ENCODE measurements at regions not wholly inside any gene's neighbourhood (a gene's known extent, or its start where the extent isn't known, plus 50 kb on each side); places are given as distances from the start of the nearest gene placed in this dataset.

DNA sequence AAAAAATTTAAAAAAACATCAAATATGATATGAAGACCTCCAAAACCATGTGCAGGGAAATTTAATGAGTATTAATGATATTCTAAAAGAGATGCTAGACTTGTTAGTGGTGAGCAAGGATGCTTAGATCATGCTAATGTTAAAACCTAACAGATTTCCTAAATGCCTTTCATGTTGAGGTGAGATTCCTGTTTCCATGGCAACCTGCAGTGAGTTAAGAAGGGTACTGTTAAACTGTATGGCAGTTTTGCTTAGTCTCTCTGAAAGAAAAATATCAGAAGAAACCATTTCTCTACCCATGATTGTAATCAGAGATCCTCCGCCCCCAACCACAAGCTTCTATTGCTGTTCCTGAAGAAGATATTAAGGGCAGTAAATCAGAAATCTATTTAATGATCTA is 321.6 kb upstream of the LRRC7 start:
- TF ChIP-seq, protein P1, sequence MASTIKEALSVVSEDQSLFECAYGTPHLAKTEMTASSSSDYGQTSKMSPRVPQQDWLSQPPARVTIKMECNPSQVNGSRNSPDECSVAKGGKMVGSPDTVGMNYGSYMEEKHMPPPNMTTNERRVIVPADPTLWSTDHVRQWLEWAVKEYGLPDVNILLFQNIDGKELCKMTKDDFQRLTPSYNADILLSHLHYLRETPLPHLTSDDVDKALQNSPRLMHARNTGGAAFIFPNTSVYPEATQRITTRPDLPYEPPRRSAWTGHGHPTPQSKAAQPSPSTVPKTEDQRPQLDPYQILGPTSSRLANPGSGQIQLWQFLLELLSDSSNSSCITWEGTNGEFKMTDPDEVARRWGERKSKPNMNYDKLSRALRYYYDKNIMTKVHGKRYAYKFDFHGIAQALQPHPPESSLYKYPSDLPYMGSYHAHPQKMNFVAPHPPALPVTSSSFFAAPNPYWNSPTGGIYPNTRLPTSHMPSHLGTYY (CRISPR knock-in tag; IDR thresholded peaks at IDR 0.05) = no peak
- Mint-ChIP-seq H3K4me3 (no peak overlapping the region), H3K27me3 (ENCODE audit: low read depth) (peaks cover 60% of the 10 kb centered on the region), H3K9me3 (no peaks in the 10 kb centered on the region), H3K36me3 (no peaks in the 10 kb centered on the region), H3K4me1 (peaks cover 17% of the 10 kb centered on the region), H3K27ac (no peak overlapping the region)
- ATAC-seq = no peak
- POLR2A ChIA-PET = no interaction called here
- no peak for DNase-seq (ENCODE audit: low spot score)
- CTCF ChIA-PET = interaction anchor here (0.6 kb wide), 1 partner anchor 187 kb away, joined by 4 read pairs; no protein-coding TSS in a partner anchor

DNA sequence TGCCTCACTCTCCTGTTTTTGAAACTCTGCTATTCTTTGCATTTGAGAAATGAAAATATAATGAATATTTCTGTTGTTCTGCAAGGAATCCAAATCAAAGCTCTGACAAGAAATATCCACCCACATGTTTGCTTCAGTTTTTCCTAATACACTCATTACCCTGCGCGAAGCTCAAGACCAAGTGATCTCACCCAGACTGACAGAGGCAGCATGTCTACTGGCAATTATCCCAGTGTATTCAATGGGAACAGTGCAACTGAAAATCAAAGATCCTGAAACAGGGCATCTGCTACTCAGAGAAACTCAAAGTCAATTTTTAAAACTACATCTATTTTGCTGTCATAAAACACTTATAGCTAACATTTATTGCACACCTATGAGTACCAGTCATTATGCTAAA is 321.0 kb upstream of the LRRC7 start:
- POLR2A ChIA-PET = no interaction called here
- no peak for ATAC-seq
- Mint-ChIP-seq H3K4me3 (no peak overlapping the region), H3K4me1 (peaks cover 17% of the 10 kb centered on the region), H3K36me3 (no peaks in the 10 kb centered on the region), H3K27ac (no peak overlapping the region), H3K9me3 (no peaks in the 10 kb centered on the region), H3K27me3 (ENCODE audit: low read depth) (peaks cover 56% of the 10 kb centered on the region)
- CTCF ChIA-PET = interaction anchor here (0.6 kb wide), 1 partner anchor 188 kb away, joined by 4 read pairs; no protein-coding TSS in a partner anchor
- no peak for DNase-seq (ENCODE audit: low spot score)
- TF ChIP-seq ZNF396 (CRISPR knock-in tag; IDR thresholded peaks at IDR 0.05; ENCODE audit: borderline replicate concordance) (no peak), TP53 (CRISPR knock-in tag; IDR thresholded peaks at IDR 0.05) (no peak), NR1H2 (CRISPR knock-in tag; IDR thresholded peaks at IDR 0.05) (no peak), ZNF121 (CRISPR knock-in tag; IDR thresholded peaks at IDR 0.05) (no peak), ZNF423 (CRISPR knock-in tag; IDR thresholded peaks at IDR 0.05) (no peak), CBFB (CRISPR knock-in tag; IDR thresholded peaks at IDR 0.05; ENCODE audit: low read depth) (no peak), FOXJ3 (CRISPR knock-in tag; IDR thresholded peaks at IDR 0.05; ENCODE audit: borderline replicate concordance) (no peak), CREM (CRISPR knock-in tag; IDR thresholded peaks at IDR 0.05) (no peak), ZNF219 (CRISPR knock-in tag; IDR thresholded peaks at IDR 0.05; ENCODE audit: borderline replicate concordance) (no peak)
- TF ChIP-seq, protein P2, sequence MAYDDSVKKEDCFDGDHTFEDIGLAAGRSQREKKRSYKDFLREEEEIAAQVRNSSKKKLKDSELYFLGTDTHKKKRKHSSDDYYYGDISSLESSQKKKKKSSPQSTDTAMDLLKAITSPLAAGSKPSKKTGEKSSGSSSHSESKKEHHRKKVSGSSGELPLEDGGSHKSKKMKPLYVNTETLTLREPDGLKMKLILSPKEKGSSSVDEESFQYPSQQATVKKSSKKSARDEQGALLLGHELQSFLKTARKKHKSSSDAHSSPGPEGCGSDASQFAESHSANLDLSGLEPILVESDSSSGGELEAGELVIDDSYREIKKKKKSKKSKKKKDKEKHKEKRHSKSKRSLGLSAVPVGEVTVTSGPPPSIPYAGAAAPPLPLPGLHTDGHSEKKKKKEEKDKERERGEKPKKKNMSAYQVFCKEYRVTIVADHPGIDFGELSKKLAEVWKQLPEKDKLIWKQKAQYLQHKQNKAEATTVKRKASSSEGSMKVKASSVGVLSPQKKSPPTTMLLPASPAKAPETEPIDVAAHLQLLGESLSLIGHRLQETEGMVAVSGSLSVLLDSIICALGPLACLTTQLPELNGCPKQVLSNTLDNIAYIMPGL (CRISPR knock-in tag; IDR thresholded peaks at IDR 0.05) = no peak
- TF ChIP-seq, protein P3, sequence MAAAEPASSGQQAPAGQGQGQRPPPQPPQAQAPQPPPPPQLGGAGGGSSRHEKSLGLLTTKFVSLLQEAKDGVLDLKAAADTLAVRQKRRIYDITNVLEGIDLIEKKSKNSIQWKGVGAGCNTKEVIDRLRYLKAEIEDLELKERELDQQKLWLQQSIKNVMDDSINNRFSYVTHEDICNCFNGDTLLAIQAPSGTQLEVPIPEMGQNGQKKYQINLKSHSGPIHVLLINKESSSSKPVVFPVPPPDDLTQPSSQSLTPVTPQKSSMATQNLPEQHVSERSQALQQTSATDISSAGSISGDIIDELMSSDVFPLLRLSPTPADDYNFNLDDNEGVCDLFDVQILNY (CRISPR knock-in tag; IDR thresholded peaks at IDR 0.05) = no peak
- TF ChIP-seq, protein P4, sequence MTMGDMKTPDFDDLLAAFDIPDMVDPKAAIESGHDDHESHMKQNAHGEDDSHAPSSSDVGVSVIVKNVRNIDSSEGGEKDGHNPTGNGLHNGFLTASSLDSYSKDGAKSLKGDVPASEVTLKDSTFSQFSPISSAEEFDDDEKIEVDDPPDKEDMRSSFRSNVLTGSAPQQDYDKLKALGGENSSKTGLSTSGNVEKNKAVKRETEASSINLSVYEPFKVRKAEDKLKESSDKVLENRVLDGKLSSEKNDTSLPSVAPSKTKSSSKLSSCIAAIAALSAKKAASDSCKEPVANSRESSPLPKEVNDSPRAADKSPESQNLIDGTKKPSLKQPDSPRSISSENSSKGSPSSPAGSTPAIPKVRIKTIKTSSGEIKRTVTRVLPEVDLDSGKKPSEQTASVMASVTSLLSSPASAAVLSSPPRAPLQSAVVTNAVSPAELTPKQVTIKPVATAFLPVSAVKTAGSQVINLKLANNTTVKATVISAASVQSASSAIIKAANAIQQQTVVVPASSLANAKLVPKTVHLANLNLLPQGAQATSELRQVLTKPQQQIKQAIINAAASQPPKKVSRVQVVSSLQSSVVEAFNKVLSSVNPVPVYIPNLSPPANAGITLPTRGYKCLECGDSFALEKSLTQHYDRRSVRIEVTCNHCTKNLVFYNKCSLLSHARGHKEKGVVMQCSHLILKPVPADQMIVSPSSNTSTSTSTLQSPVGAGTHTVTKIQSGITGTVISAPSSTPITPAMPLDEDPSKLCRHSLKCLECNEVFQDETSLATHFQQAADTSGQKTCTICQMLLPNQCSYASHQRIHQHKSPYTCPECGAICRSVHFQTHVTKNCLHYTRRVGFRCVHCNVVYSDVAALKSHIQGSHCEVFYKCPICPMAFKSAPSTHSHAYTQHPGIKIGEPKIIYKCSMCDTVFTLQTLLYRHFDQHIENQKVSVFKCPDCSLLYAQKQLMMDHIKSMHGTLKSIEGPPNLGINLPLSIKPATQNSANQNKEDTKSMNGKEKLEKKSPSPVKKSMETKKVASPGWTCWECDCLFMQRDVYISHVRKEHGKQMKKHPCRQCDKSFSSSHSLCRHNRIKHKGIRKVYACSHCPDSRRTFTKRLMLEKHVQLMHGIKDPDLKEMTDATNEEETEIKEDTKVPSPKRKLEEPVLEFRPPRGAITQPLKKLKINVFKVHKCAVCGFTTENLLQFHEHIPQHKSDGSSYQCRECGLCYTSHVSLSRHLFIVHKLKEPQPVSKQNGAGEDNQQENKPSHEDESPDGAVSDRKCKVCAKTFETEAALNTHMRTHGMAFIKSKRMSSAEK (CRISPR knock-in tag; IDR thresholded peaks at IDR 0.05; ENCODE audit: borderline replicate concordance) = no peak
- TF ChIP-seq, protein P5, sequence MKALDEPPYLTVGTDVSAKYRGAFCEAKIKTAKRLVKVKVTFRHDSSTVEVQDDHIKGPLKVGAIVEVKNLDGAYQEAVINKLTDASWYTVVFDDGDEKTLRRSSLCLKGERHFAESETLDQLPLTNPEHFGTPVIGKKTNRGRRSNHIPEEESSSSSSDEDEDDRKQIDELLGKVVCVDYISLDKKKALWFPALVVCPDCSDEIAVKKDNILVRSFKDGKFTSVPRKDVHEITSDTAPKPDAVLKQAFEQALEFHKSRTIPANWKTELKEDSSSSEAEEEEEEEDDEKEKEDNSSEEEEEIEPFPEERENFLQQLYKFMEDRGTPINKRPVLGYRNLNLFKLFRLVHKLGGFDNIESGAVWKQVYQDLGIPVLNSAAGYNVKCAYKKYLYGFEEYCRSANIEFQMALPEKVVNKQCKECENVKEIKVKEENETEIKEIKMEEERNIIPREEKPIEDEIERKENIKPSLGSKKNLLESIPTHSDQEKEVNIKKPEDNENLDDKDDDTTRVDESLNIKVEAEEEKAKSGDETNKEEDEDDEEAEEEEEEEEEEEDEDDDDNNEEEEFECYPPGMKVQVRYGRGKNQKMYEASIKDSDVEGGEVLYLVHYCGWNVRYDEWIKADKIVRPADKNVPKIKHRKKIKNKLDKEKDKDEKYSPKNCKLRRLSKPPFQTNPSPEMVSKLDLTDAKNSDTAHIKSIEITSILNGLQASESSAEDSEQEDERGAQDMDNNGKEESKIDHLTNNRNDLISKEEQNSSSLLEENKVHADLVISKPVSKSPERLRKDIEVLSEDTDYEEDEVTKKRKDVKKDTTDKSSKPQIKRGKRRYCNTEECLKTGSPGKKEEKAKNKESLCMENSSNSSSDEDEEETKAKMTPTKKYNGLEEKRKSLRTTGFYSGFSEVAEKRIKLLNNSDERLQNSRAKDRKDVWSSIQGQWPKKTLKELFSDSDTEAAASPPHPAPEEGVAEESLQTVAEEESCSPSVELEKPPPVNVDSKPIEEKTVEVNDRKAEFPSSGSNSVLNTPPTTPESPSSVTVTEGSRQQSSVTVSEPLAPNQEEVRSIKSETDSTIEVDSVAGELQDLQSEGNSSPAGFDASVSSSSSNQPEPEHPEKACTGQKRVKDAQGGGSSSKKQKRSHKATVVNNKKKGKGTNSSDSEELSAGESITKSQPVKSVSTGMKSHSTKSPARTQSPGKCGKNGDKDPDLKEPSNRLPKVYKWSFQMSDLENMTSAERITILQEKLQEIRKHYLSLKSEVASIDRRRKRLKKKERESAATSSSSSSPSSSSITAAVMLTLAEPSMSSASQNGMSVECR (CRISPR knock-in tag; IDR thresholded peaks at IDR 0.05; ENCODE audit: borderline replicate concordance) = no peak
- TF ChIP-seq, protein P6, sequence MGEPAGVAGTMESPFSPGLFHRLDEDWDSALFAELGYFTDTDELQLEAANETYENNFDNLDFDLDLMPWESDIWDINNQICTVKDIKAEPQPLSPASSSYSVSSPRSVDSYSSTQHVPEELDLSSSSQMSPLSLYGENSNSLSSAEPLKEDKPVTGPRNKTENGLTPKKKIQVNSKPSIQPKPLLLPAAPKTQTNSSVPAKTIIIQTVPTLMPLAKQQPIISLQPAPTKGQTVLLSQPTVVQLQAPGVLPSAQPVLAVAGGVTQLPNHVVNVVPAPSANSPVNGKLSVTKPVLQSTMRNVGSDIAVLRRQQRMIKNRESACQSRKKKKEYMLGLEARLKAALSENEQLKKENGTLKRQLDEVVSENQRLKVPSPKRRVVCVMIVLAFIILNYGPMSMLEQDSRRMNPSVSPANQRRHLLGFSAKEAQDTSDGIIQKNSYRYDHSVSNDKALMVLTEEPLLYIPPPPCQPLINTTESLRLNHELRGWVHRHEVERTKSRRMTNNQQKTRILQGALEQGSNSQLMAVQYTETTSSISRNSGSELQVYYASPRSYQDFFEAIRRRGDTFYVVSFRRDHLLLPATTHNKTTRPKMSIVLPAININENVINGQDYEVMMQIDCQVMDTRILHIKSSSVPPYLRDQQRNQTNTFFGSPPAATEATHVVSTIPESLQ (CRISPR knock-in tag; IDR thresholded peaks at IDR 0.05) = no peak
- TF ChIP-seq, protein P7, sequence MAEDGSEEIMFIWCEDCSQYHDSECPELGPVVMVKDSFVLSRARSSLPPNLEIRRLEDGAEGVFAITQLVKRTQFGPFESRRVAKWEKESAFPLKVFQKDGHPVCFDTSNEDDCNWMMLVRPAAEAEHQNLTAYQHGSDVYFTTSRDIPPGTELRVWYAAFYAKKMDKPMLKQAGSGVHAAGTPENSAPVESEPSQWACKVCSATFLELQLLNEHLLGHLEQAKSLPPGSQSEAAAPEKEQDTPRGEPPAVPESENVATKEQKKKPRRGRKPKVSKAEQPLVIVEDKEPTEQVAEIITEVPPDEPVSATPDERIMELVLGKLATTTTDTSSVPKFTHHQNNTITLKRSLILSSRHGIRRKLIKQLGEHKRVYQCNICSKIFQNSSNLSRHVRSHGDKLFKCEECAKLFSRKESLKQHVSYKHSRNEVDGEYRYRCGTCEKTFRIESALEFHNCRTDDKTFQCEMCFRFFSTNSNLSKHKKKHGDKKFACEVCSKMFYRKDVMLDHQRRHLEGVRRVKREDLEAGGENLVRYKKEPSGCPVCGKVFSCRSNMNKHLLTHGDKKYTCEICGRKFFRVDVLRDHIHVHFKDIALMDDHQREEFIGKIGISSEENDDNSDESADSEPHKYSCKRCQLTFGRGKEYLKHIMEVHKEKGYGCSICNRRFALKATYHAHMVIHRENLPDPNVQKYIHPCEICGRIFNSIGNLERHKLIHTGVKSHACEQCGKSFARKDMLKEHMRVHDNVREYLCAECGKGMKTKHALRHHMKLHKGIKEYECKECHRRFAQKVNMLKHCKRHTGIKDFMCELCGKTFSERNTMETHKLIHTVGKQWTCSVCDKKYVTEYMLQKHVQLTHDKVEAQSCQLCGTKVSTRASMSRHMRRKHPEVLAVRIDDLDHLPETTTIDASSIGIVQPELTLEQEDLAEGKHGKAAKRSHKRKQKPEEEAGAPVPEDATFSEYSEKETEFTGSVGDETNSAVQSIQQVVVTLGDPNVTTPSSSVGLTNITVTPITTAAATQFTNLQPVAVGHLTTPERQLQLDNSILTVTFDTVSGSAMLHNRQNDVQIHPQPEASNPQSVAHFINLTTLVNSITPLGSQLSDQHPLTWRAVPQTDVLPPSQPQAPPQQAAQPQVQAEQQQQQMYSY (CRISPR knock-in tag; IDR thresholded peaks at IDR 0.05) = no peak

Data from WTC11 (cell line).